Sigmoid colon (tissue), 6 donors: ENCODE measurements at regions not wholly inside any gene's neighbourhood (a gene's known extent, or its start where the extent isn't known, plus 50 kb on each side); places are given as distances from the start of the nearest gene placed in this dataset.

Experiments used
- DNase-seq: peaks from one replicate; pipeline ENCODE4 v3.0.0-alpha.2; 2019
- H3K27ac ChIP-seq, 4 donors: fragments of 200-600 bp; sonication (generic); one replicate each; pipeline ENCODE4 v1.5.1; 2016 to 2019; ENCODE audit warnings: mild to moderate bottlenecking in 1 of 4
- H3K27me3 ChIP-seq, 3 donors: fragments of 200-600 bp; sonication (generic); one replicate each; pipeline ENCODE4 v1.5.1; 2019; ENCODE audit warnings: mild to moderate bottlenecking in 1 of 3
- H3K36me3 ChIP-seq, 4 donors: fragments of 200-600 bp; sonication (generic); one replicate each; pipeline ENCODE4 v1.5.1; 2016 to 2019
- H3K4me1 ChIP-seq, 4 donors: fragments of 200-600 bp; sonication (generic); one replicate each; pipeline ENCODE4 v1.5.1; 2017 to 2019
- H3K4me3 ChIP-seq, 4 donors: fragments of 200-600 bp; sonication (generic); one replicate each; pipeline ENCODE4 v1.5.1; 2017 to 2019; ENCODE audit warnings: mild to moderate bottlenecking in 2 of 4, moderate library complexity in 1 of 4
- H3K9me3 ChIP-seq, 4 donors: fragments of 200-600 bp in 3 of 4; sonication (generic) in 3 of 4; one replicate each; pipeline versions ENCODE4 v1.5.1 to v1.6.1; 2013 to 2019
- CTCF ChIP-seq, 4 experiments: fragments of 450-650 bp in 3 of 4; fragments of 200-600 bp in 1 of 4; IDR thresholded peaks; one replicate each; pipeline ENCODE4 v1.5.1; 2016 to 2019; ENCODE audit warnings: antibody characterized with exemption in 4 of 4, mild to moderate bottlenecking in 3 of 4, moderate library complexity in 2 of 4
- EP300 ChIP-seq, 4 donors: sonication (generic); formaldehyde crosslinking; IDR thresholded peaks; one replicate each; pipeline ENCODE4 v1.6.1; 2017; ENCODE audit warnings: antibody characterized with exemption in 4 of 4
- POLR2A ChIP-seq, 2 donors: fragments of 450-650 bp; IDR thresholded peaks; one replicate each; pipeline ENCODE4 v1.6.1; 2016; ENCODE audit warnings: antibody characterized with exemption in 2 of 2, mild to moderate bottlenecking in 2 of 2, moderate library complexity in 2 of 2
- POLR2AphosphoS5 ChIP-seq, 4 donors: sonication (generic); formaldehyde crosslinking; IDR thresholded peaks; one replicate each; pipeline ENCODE4 v1.6.1; 2017; ENCODE audit warnings: antibody characterized with exemption in 4 of 4
- WGBS, 2 donors: extraction: QIAGEN DNeasy Blood & Tissue Kit; methylation state at CpG; one replicate each; pipeline ENCODE4 v1.1.7; 2013; 5-methylcytosine and 5-hydroxymethylcytosine counted together
- intact Hi-C: fragments of 100-400 bp; cut with DNase I; formaldehyde crosslinking; loops from one replicate; pipeline ENCODE4 v1.15.1; 2023
- donor health status: healthy with polysubstance abuse.
- donor health status: healthy.

GRCh38 chr6:130535242-130535641 is 169.4 kb downstream of the TMEM200A start:
- intact Hi-C loops: no loop called here
- Histone ChIP-seq H3K27me3 (no peaks in the 10 kb centered on the region), H3K4me3 (no peak overlapping the region), H3K36me3 (no peaks in the 10 kb centered on the region), H3K27ac (no peak overlapping the region), H3K4me1 (no peaks in the 10 kb centered on the region), H3K9me3 (peaks cover 0 to 8% (median 3%) of the 10 kb centered on the region in 4 donors)
- no peak for DNase-seq
- TF ChIP-seq CTCF (IDR thresholded peaks at IDR 0.05): no peak
- 89 to 90% methylated on average over 2 of the region's 2 CpGs for WGBS, 2 donors

GRCh38 chr6:130537447-130537846 is 171.6 kb downstream of the TMEM200A start:
- H3K27ac ChIP-seq: no peak overlapping the region
- WGBS, 2 donors: 43 to 89% methylated on average over 1 of the region's 1 CpG
- H3K27me3 ChIP-seq: no peaks in the 10 kb centered on the region
- no peak for TF ChIP-seq EP300 (IDR thresholded peaks at IDR 0.05)
- no peak for TF ChIP-seq POLR2A (IDR thresholded peaks at IDR 0.05)
- TF ChIP-seq POLR2AphosphoS5 (IDR thresholded peaks at IDR 0.05): no peak
- TF ChIP-seq CTCF (IDR thresholded peaks at IDR 0.05): no peak
- no peaks in the 10 kb centered on the region for H3K4me1 ChIP-seq
- no peak overlapping the region for H3K4me3 ChIP-seq
- H3K9me3 ChIP-seq: peaks cover 0 to 8% (median 3%) of the 10 kb centered on the region in 4 donors
- intact Hi-C loops: no loop called here
- no peak for DNase-seq
- no peaks in the 10 kb centered on the region for H3K36me3 ChIP-seq

- intact Hi-C loops: no loop called here
- Histone ChIP-seq H3K36me3 (no peaks in the 10 kb centered on the region), H3K9me3 (peaks cover 0 to 2% (median 0%) of the 10 kb centered on the region in 4 donors), H3K4me3 (no peak overlapping the region), H3K27ac (no peak overlapping the region), H3K27me3 (no peaks in the 10 kb centered on the region), H3K4me1 (no peaks in the 10 kb centered on the region)
- TF ChIP-seq CTCF (IDR thresholded peaks at IDR 0.05) (no peak), POLR2AphosphoS5 (IDR thresholded peaks at IDR 0.05) (no peak), EP300 (IDR thresholded peaks at IDR 0.05) (no peak), POLR2A (IDR thresholded peaks at IDR 0.05) (no peak)
- 58 to 68% methylated on average over 3 of the region's 3 CpGs for WGBS, 2 donors
- DNase-seq: no peak
Observed at GRCh38 chr6:130547723-130548122, 181.9 kb downstream of the TMEM200A start.

- no peaks in the 10 kb centered on the region for H3K9me3 ChIP-seq
- H3K4me3 ChIP-seq: no peak overlapping the region
- H3K4me1 ChIP-seq: peaks cover 0 to 4% (median 0%) of the 10 kb centered on the region in 4 donors
- 26 to 58% methylated on average over 3 of the region's 3 CpGs for WGBS, 2 donors
- intact Hi-C loops: no loop called here
- H3K27me3 ChIP-seq: no peaks in the 10 kb centered on the region
- DNase-seq: no peak
- no peaks in the 10 kb centered on the region for H3K36me3 ChIP-seq
- TF ChIP-seq POLR2AphosphoS5 (IDR thresholded peaks at IDR 0.05) (no peak), CTCF (IDR thresholded peaks at IDR 0.05) (no peak), EP300 (IDR thresholded peaks at IDR 0.05) (no peak), POLR2A (IDR thresholded peaks at IDR 0.05) (no peak)
- no peak overlapping the region for H3K27ac ChIP-seq
Observed at GRCh38 chr6:130557481-130558112, 191.8 kb downstream of the TMEM200A start.

- intact Hi-C loops: no loop called here
Observed at GRCh38 chr6:130558131-130558530, 192.3 kb downstream of the TMEM200A start.

More at GRCh38 chr6:130558131-130558530, 192.3 kb downstream of the TMEM200A start:
- Histone ChIP-seq H3K27ac (no peak overlapping the region), H3K27me3 (no peaks in the 10 kb centered on the region), H3K4me1 (peaks cover 0 to 4% (median 0%) of the 10 kb centered on the region in 4 donors), H3K4me3 (no peak overlapping the region), H3K9me3 (no peaks in the 10 kb centered on the region), H3K36me3 (no peaks in the 10 kb centered on the region)
- DNase-seq: no peak
- WGBS, 2 donors: 71 to 90% methylated on average over 1 of the region's 1 CpG
- no peak for TF ChIP-seq POLR2A (IDR thresholded peaks at IDR 0.05)
- no peak for TF ChIP-seq POLR2AphosphoS5 (IDR thresholded peaks at IDR 0.05)
- no peak for TF ChIP-seq EP300 (IDR thresholded peaks at IDR 0.05)
- no peak for TF ChIP-seq CTCF (IDR thresholded peaks at IDR 0.05)
